ENCODE measurements at regions not wholly inside any gene's neighbourhood (a gene's known extent, or its start where the extent isn't known, plus 50 kb on each side); places are given as distances from the start of the nearest gene placed in this dataset.

DNA sequence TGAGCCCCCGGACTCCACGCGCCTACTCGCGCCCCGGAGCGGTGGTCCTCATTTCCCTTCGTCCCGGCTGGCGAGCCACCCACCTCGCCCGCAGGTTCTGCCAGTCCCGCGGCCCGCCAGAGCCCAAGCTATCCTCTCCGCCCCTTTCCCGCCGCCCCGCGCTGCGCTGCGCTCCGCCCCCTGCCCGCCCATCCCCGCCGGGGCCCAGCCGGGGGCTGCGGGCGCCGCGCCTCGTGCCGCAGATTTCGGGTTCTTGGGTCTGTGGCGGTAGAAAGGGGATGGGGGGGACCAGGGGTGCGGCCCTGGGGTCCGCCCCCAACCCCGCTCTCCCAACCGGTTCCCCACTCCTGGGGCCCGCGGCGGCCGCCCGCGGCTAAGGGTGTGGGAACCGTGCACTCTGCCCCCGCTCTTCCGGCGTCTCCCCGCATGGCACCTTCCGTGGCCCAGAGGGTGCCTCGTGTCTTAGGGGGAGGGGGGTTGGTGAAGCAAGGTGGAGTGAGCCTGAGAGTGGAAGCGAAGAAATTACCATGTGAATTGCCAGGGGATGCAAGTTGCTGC is 650.8 kb upstream of the DIPK2B start:
- peak; percentile 50 for DNase-seq

DNA sequence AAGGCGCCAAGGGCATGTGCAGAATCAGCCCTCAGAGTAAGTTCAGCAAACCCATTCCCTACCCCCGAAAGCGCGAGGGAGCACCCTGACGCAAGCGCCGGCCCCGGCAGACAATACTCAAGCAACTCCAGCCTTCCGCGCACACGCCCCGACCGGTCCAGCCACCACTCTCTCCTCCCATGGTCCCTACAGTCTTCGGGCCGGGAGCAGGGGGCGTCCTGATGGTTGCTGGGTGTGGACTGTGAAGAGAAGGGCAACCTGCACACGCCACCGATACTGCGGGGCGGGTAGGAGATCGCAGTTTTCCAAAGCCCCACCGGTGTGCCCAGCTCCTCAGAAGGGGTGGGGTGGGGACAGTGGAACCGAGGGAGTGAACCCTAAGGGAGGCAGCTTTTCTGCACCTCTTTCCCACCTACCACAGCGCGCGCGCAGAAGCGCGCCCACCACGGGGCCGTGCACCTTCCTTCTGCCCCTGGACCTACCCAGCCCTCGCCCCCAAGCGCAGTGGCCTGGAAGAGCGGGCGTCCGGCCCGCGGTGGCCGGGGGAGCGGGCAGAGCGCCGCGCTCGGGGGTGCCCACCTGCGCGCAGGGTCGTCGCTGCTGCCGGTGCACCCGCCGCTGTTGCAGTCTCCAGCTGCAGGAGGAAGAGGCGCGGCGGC is 650.2 kb upstream of the DIPK2B start:
- peak; percentile 36 for DNase-seq

DNA sequence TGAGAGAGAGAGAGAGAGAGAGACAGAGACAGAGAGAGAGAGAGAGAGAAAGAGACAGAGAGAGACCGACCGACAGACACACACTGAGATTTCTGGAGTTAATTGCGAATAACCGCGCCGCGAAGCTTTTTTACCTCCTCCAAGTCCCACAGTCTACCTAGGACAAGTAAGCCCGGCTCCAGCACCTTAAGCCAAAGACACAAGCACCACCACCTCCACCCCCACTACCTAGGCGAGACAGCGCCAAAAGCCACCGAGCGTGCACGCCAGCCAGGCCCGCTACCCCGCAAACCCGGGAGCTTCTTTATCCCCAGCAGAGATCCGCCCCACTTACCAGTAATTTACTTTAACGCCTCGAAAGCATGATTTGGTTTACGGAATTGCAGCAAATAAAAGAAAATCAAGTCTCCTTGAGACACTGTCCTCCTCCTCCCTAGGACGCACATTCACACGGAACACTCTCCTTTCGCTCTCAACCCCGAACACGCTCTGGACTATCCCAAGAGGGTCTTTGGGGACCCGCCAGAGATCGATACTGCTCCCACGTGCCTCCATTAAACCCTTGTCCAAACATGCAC is 649.6 kb upstream of the DIPK2B start:
- peak; percentile 37 for DNase-seq

DNA sequence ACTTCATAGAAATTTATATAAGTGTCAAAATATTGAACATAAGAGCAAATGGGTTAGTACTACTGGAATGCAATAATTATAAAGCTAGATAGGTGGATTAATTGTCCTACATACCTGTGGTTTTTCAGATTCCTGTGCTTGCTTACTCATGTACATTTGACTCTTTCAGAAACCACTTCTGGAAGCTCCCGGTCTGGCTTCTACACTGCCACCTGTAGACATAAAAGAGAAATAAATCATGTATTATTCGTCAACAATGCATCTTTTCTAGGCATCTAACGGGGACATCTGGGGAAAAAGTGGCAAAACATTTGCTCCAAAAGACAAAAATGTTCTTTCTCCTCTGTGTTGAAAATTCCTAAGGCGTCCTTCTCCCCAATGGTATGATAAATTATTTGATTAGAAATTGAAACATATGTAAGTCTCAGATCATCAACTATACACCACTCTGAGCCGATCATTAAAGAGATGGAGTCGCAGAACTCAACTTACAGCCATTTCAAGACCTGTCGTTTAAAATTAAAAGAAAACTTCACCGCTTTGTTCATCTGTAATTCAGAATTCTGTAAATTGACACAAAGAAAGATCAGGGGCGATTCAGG is 648.7 kb upstream of the DIPK2B start:
- no peak for DNase-seq

DNA sequence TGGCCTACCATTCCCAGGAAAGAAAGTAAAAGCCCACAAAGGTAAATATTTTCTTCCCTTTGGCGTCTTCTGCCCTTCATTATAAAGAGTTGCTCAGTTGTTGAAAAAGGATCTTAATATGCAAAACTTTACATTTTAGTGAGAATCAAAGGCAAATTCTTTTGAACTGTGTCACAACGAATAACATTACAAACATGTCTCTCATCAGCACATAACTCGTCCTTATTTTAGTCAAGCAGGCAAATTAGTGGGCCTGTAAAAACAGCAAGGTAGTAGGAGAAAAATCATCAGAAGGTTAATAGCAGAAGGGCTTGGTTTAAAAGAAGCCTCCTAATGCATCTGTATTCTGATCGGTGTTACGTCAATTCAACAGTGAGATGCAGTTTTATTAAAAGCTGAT is 647.3 kb upstream of the DIPK2B start:
- no peak for DNase-seq

DNA sequence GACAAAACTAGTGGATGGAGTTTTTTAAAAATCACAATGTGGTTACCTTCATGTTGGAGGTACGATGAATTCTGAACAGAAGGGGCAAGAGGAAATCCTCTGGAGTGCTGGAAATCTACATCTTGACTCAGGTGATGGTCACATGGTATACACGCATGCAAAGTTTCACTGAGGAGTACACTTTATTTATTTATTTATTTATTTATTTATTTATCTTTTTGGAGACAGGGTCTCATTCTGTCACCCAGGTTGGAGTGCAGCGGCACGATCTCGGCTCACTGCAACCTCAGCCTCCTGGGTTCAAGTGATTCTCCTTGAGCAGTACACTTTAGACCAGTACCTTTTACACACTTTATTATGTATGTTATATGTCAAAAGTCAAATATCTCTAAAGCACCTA is 645.7 kb upstream of the DIPK2B start:
- no peak for DNase-seq

DNA sequence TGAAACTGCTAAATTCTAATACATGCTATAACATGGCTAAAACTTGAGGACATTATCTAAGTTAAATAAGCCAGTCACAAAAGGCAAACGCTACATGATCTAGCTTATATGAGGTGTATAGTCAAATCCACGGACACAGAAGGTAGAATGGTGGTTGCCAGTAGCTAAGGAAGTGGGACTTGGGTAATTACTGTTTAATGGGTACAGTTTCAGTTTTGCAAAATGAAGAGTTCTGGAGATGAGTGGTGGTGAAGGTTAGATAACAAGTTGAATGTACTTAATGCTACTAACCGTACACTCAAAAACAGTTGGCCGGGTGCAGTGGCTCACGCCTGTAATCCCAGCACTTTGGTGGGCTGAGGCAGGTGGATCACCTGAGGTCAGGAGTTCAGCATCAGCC is 644.5 kb upstream of the DIPK2B start:
- DNase-seq = no peak

DNA sequence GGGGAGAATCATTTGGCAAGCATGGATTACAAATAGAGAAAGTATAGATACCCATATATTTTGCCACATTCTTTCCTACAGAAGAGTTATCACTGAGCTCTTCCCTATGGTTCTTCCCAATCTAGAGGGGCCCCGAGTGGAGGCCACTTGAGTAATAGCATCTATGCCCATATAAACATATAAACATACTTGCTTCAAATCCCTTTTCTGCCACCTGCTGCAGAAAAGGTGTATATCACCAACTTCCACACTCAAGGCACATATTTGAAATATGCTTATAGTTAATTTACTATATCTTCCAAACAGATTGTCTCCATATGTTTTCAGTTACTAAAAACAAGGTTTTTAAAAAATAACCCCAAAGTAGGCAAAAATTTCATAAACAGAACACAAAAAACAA is 642.8 kb upstream of the DIPK2B start:
- DNase-seq = no peak

DNA sequence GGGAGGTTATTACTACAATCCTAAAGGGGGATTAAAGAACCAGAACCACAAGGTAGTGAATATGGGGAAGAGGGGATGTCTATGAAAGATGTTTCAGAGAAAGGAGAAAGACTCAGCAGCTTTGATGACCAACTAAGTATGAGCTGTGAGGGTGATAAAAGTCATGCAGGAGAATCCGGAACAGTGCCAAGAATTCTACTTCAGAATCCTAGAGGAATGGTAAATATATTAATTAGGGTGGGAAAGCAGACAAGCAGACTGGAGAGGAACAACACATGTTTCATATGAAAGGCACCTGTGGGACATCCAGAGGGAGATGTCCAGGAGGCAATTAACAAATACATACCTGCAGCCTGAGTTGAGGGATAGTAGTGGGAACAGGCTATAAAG is 642.2 kb upstream of the DIPK2B start:
- no peak for DNase-seq

DNA sequence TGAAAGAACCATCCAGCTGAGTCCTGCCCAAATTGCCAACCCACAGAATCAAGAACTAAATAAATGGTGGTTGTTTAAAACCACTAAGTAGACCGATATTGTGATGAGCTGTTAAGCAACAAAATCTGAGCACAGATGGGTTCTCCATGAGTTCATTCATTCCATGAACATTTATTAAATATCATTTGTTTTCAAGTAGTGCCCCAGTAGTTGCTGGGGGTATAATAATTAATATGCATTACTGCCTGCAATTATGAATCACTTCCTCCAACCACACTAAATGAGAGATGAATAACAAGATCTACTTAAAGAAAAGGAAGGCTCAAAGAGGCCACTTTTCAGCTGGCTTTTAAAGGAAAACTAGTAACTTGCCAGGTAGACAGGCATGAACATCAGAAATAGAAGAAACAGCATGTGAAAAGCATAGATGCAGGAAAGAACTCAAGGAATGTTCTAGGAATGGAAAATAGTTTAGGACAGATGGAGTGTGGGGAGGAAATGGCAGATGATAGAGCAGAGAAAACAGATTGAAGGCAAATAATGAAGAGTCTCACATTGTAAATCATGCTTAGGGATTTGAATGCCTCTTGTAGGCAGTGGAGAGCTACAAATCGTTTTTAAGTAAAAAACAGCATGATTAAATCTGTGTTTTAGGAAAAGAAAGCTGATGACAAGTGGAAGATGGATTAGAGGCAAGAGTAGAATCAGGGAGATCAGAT is 641.7 kb upstream of the DIPK2B start:
- no peak for DNase-seq

DNA sequence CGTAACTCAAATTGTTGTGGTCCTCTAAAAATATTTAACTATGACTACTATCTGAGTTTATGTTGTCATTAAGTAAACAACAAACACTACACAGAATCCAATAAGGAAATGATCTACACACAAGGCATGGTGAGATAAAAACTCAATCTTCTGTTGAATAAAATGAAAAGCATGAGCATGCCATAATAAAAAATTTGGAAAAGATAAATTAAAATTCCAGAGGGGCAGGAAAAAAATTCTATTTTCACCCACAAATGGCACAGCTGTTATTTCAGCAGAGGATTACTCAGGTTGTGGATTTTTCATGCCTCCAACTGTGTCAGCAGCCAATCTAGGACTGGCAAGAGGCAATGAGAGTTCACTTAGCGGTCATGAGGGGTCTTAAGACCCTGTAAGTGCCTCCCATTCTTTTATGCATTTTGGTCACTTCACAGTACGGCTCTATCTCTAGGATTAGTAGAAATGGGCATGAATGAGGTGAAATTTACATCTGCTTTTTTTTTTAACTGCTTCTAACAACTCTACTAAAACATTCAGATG is 639.8 kb upstream of the DIPK2B start:
- DNase-seq = no peak

DNA sequence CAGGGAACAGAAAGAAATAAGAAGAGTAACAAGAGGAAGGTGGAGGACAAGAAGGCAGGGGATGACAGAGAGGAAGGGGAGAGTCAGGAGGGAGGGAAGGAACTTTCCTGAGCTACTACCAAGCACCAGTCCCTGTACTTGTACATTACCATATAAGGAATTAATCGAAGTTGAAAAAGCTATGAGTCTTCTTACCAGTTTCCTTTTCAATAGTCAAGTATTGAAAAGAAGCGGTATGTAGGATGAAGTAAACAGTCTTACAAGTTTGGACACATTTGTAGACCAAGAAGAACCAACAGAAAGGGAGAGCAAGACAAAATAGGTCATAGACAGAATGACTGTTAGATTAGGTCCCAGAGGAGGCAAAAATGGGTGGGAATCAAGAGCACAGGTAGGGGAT is 629.7 kb upstream of the DIPK2B start:
- no peak for DNase-seq

DNA sequence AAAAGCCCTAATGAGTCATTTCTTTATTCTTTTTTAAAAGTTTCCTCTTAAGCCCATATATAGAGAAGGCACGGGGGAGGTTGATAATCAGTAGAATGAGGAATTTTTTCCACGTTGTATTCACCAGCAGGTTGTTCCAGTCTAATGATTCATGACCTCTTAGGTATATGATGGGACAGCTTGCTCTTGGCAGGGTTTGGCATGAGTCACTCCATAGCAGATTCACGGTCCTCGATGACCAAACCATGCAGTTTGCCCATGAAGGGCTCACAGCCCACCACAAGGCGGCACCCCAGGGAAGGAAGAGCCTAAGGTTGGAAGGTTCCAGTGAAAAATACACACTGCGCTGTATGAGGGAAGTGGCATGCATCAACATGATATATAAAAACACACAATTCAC is 623.8 kb upstream of the DIPK2B start:
- peak; percentile 32 for DNase-seq

DNA sequence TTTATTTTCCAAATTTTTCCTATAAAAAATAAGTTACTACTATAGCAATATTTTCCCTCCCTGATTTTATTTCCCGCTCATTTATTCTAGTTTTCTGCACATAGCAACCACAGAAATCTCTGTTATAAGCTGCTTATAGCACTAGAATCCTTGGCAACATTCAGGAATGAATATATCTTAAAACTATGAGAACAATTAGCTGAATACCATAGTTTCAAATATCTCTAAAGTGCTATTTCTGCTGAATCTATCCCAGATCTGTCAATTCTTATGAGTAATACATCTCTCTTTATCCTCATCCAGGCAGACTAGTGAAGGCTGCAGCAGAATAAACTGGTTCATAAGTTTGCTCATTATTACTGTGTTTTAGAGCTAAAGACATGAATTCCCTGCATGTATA is 622.9 kb upstream of the DIPK2B start:
- DNase-seq = no peak

DNA sequence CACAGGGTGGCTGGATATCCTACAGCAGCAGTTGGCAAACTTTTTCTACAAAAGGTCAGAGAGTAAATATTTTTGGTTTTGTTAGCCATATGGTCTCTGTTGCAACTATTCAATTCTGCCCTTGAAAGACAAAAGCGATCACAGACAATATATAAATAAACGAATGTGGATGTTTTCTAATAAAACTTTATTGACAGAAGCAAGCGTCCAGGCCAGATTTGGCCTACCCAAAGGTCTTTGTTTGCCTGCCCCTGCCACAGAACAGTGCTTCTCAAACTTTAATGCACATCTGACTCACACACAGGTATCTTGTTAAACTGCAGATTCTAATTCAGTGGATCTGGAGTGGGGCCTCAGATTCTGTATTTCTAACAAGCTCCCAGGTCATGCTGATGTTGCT is 621.4 kb upstream of the DIPK2B start:
- DNase-seq = no peak

DNA sequence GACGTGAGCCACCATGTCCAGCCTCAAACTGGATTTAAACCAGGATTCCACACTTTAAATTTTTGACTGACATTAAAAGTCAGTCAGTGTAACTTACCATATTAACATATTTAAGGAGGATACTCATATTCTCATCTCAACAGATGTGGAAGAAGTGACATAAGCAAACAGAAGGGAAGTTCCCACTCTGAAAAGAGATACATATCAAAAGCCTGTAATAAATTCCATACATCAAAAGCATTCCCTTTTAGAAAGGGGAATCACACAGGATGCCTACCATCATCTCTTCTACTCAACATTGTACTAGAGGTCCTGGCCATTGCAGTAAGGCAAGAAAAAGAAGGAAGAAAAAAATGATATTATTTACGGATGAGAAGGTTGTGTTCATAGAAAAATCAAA is 618.2 kb upstream of the DIPK2B start:
- no peak for DNase-seq

DNA sequence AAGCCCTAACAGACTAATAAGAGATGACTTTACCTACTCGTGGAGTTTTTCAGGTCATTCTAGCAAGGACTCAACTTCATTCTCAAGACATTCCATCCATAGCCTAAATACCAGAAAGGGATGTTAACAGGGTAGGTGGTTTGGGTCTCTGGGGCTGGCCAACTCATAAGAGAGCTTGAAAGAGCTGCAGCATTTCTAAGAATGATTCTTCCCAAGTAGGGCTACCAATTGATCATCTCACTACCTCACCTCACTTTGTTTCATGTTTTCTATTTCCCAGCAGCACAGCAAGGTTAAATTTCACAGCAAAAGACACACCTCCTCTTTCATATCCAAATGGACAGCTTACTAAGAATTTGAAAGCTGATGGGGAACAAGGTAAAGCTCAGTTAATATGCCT is 614.8 kb upstream of the DIPK2B start:
- DNase-seq = no peak

DNA sequence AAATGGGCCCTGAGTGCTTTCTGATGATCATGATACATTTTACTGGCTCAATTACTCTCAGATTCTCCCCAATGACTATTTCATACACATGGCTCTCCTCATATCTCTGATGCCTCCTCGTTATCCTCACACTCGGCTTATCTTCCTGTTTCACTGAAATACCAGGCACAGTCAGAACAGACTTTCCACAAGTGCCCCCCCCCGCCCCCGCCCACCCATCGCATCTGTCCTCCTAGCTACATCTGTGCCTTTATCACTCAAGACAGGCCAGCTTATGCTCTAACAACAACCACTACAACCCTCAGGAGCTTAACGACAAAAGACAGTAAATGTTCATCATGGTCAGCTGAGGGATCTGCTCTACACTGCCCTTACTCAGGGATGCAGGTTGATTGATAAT is 610.6 kb upstream of the DIPK2B start:
- no peak for DNase-seq

DNA sequence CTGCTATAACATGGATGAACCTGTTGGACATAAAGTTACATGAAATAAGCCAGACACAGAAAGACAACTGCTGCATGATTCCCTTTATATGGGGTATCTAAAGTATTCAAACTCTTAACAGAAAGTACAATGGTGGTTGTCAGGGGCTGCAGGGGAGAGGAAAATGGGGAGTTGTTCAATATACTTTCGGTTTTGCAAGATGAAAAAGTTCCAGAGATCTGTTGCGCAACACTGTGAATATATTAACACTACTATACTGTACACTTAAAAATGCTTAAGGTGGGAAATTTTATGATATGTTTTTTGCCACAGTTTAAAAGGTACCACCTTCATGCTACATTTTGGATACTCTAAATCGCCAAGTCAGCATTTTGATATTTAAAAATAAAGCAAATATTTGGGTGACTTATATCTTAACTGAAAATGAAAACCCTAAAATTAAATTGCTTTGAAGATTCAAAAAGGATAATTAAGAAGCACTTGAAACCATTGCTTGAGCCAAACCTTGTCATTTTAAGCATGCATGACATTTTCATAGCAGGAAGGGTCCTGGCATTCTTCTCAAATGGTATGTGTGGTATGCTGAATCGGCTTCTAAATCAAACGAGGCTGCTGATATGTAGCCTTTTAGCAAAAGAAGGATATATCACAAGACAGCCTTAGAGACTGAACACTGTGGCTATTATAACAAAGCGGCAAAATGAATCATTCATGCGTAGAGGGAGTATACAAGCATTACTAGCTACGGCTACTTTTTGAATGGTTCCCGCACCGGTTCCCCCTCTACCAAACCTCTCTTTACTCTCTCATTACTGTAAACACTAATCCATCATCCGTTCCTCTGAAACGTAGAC is 607.1 kb upstream of the DIPK2B start:
- no peak for DNase-seq

DNA sequence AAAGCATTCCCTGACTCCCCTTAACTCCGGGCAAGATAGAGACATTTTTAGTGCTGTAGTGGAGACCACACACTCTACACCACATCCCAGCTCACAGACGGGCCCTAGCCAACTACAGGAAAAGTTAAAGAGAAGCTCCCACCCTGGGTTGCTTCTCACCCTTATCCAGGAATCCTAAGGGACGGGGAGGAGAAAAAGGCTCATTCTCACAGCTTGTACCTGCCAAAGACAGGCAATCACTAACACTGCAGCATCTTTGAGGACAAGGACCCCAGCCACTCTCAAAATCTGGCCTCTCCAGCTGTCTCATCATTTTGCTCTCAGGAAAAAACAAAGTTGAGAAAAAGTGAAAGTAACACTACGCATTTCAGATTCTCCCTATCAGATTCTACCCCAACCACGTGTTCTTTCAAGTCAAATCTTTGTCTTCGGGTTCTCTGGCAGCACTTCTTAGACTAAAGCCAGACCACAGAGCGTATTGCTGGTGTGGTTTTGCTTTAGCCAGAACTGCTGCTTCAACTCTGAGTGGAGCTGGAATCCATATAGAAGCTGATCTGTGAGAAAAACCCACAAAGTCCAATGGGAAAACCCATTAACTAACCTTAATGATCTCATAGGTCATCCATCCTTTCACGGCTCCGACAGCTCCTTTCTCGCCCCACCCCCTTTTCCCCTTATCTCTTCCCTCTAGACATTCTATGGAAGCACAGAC is 605.9 kb upstream of the DIPK2B start:
- no peak for DNase-seq

DNA sequence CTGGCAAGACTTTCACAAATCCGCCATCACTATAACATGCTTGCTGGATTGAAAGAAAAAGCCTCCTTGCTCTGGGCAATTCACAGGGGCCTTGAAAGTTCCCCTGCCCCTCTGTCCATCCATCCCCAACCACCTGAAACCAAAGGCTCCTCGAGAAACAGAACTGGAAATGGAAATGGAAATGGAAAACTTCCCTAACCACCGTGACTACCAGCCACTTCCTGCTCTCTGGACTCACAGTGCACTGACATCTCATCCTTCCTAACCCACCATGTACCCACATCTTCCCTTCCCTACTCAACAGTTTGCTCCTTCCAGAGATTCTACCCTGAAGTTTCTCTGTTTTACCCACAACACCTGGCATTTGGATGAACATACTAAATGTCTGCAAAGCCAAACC is 603.6 kb upstream of the DIPK2B start:
- no peak for DNase-seq

DNA sequence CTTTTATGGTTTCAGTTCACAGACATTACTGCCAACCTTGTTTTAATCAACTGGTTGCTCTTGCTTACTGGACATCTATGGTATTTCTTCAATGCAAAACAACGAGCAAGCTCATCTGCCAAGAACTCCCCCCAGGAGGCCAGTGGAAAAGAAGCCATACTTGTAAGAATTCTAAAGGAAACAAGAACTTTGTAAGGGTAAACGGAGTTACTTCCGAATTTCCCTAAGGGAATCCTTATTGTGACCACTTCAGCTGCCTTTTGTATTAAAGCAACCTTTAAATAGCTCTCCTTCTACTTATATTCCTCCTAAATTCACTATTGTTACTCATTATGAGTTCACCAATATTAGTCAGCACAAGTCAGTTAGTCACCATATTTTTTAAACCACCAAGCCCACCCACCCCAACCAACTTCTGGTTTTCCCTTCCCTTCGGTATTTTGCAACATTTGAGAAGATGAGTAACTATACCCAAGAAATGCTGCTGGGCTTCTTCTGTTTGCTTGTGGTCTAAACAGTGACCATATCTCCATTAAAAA is 602.8 kb upstream of the DIPK2B start:
- no peak for DNase-seq
